HG02798 (cell line): ENCODE measurements at regions not wholly inside any gene's neighbourhood (a gene's known extent, or its start where the extent isn't known, plus 50 kb on each side); places are given as distances from the start of the nearest gene placed in this dataset.
"Not testable (repeated sequence)": the region's sequence is repeated elsewhere in the genome, so short reads cannot be mapped to it uniquely, and the experiment has no call there.

Experiments
- ATAC-seq: cut with Tn5 transposase; IDR thresholded peaks from one replicate; pipeline ENCODE4 v1.9.1; 2021; ENCODE audit warnings: mild to moderate bottlenecking; ENCODE audit not compliant: unreplicated experiment, poor library complexity

- ATAC-seq = not testable (repeated sequence)
These were observed 194.7 kb downstream of the BANP start for GRCh38 chr16:88145824-88146405.

GRCh38 chr16:88148078-88148477, 196.8 kb downstream of the BANP start:
- ATAC-seq = not testable (repeated sequence)

GRCh38 chr16:88148682-88149081, 197.4 kb downstream of the BANP start:
- ATAC-seq = not testable (repeated sequence)

- not testable (repeated sequence) for ATAC-seq
These were observed 197.9 kb downstream of the BANP start for GRCh38 chr16:88149158-88149603.

GRCh38 chr16:88149663-88150062, 198.4 kb downstream of the BANP start:
- not testable (repeated sequence) for ATAC-seq

- not testable (repeated sequence) for ATAC-seq
These were observed 199.4 kb downstream of the BANP start for GRCh38 chr16:88150456-88151128.

- ATAC-seq = not testable (repeated sequence)
These were observed 199.9 kb downstream of the BANP start for GRCh38 chr16:88151129-88151499.

- ATAC-seq = not testable (repeated sequence)
These were observed 200.9 kb downstream of the BANP start for GRCh38 chr16:88151859-88152843.

- not testable (repeated sequence) for ATAC-seq
These were observed 201.6 kb downstream of the BANP start for GRCh38 chr16:88152879-88153278.

GRCh38 chr16:88153516-88153915, 202.3 kb downstream of the BANP start:
- ATAC-seq = not testable (repeated sequence)

GRCh38 chr16:88154886-88155285, 203.7 kb downstream of the BANP start:
- not testable (repeated sequence) for ATAC-seq

- not testable (repeated sequence) for ATAC-seq
These were observed 204.4 kb downstream of the BANP start for GRCh38 chr16:88155681-88156080.

- ATAC-seq = not testable (repeated sequence)
These were observed 205.5 kb downstream of the BANP start for GRCh38 chr16:88156640-88157283.

- ATAC-seq = not testable (repeated sequence)
These were observed 206.5 kb downstream of the BANP start for GRCh38 chr16:88157686-88158085.

GRCh38 chr16:88158256-88159045, 207.2 kb downstream of the BANP start:
- ATAC-seq = not testable (repeated sequence)

- not testable (repeated sequence) for ATAC-seq
These were observed 208.0 kb downstream of the BANP start for GRCh38 chr16:88159046-88159896.

GRCh38 chr16:88159897-88160335, 208.7 kb downstream of the BANP start:
- ATAC-seq = not testable (repeated sequence)

GRCh38 chr16:88161191-88161590, 210.0 kb downstream of the BANP start:
- not testable (repeated sequence) for ATAC-seq
